ENCODE measurements at regions not wholly inside any gene's neighbourhood (a gene's known extent, or its start where the extent isn't known, plus 50 kb on each side); places are given as distances from the start of the nearest gene placed in this dataset.

- Histone ChIP-seq H3K9me3 (no peaks in the 10 kb centered on the region), H3K4me1 (no peaks in the 10 kb centered on the region), H3K27ac (no peak overlapping the region), H3K27me3 (no peaks in the 10 kb centered on the region), H3K36me3 (no peaks in the 10 kb centered on the region), H3K4me3 (no peak overlapping the region)
- no peak for DNase-seq
- intact Hi-C loops (cut with DNase I; ENCODE audit: low total_unique reads) = no loop called here
- TF ChIP-seq POLR2A (IDR thresholded peaks at IDR 0.05) = no peak
- no peak for TF ChIP-seq CTCF (IDR thresholded peaks at IDR 0.05)
Observed at GRCh38 chr11:134753771-134754520, 341.9 kb upstream of the B3GAT1 start.

GRCh38 chr11:134752964-134753770, 341.1 kb upstream of the B3GAT1 start:
- Histone ChIP-seq H3K4me3 (no peak overlapping the region), H3K27me3 (no peaks in the 10 kb centered on the region), H3K4me1 (no peaks in the 10 kb centered on the region), H3K27ac (no peak overlapping the region), H3K9me3 (no peaks in the 10 kb centered on the region), H3K36me3 (no peaks in the 10 kb centered on the region)
- intact Hi-C loops (cut with DNase I; ENCODE audit: low total_unique reads) = no loop called here
- no peak for TF ChIP-seq POLR2A (IDR thresholded peaks at IDR 0.05)
- TF ChIP-seq CTCF (IDR thresholded peaks at IDR 0.05) = no peak
- no peak for DNase-seq

GRCh38 chr11:134752526-134752925, 340.5 kb upstream of the B3GAT1 start:
- Histone ChIP-seq H3K4me1 (no peaks in the 10 kb centered on the region), H3K27ac (no peak overlapping the region), H3K36me3 (no peaks in the 10 kb centered on the region), H3K9me3 (no peaks in the 10 kb centered on the region), H3K4me3 (no peak overlapping the region), H3K27me3 (no peaks in the 10 kb centered on the region)
- TF ChIP-seq POLR2A (IDR thresholded peaks at IDR 0.05) = no peak
- TF ChIP-seq CTCF (IDR thresholded peaks at IDR 0.05) = no peak
- DNase-seq = no peak
- intact Hi-C loops (cut with DNase I; ENCODE audit: low total_unique reads) = no loop called here

- Histone ChIP-seq H3K9me3 (no peaks in the 10 kb centered on the region), H3K4me3 (no peak overlapping the region), H3K27me3 (no peaks in the 10 kb centered on the region), H3K36me3 (no peaks in the 10 kb centered on the region), H3K27ac (no peak overlapping the region), H3K4me1 (no peaks in the 10 kb centered on the region)
- intact Hi-C loops (cut with DNase I; ENCODE audit: low total_unique reads) = no loop called here
- no peak for DNase-seq
- TF ChIP-seq POLR2A (IDR thresholded peaks at IDR 0.05) (no peak), CTCF (IDR thresholded peaks at IDR 0.05) (no peak)
Observed at GRCh38 chr11:134751766-134752165, 339.7 kb upstream of the B3GAT1 start.

GRCh38 chr11:134751031-134751585, 339.1 kb upstream of the B3GAT1 start:
- Histone ChIP-seq H3K27ac (no peak overlapping the region), H3K36me3 (no peaks in the 10 kb centered on the region), H3K4me3 (no peak overlapping the region), H3K9me3 (no peaks in the 10 kb centered on the region), H3K4me1 (no peaks in the 10 kb centered on the region), H3K27me3 (no peaks in the 10 kb centered on the region)
- no peak for DNase-seq
- TF ChIP-seq CTCF (IDR thresholded peaks at IDR 0.05) (no peak), POLR2A (IDR thresholded peaks at IDR 0.05) (no peak)
- intact Hi-C loops (cut with DNase I; ENCODE audit: low total_unique reads) = no loop called here

Measured in uterus (tissue), 3 donors.